Mucosa of rectum (tissue), 2 donors: ENCODE measurements at regions not wholly inside any gene's neighbourhood (a gene's known extent, or its start where the extent isn't known, plus 50 kb on each side); places are given as distances from the start of the nearest gene placed in this dataset.

ENCODE experiments used
- H3K27ac ChIP-seq, 2 donors: one replicate each; pipeline ENCODE4 v1.7.0; 2013; ENCODE audit warnings: inconsistent platforms in 2 of 2, low read depth in 2 of 2, low read length in 2 of 2
- H3K27me3 ChIP-seq, 2 donors: one replicate each; pipeline ENCODE4 v1.7.0; 2013; ENCODE audit warnings: low read length in 2 of 2; ENCODE audit not compliant: control insufficient read depth in 2 of 2, insufficient read depth in 2 of 2
- H3K36me3 ChIP-seq, 2 donors: one replicate each; pipeline ENCODE4 v1.7.0; 2013; ENCODE audit warnings: low read length in 2 of 2; ENCODE audit not compliant: control insufficient read depth in 2 of 2, insufficient read depth in 2 of 2
- H3K4me1 ChIP-seq, 2 donors: one replicate each; pipeline ENCODE4 v1.7.0; 2013; ENCODE audit warnings: low read length in 2 of 2, mild to moderate bottlenecking in 1 of 2; ENCODE audit not compliant: control insufficient read depth in 2 of 2, insufficient read depth in 2 of 2
- H3K4me3 ChIP-seq, 2 donors: one replicate each; pipeline ENCODE4 v1.7.0; 2013; ENCODE audit warnings: low read length in 2 of 2
- H3K9ac ChIP-seq, 2 donors: one replicate each; pipeline ENCODE4 v1.7.0; 2013; ENCODE audit warnings: low read length in 2 of 2, low read depth in 1 of 2, mild to moderate bottlenecking in 1 of 2
- H3K9me3 ChIP-seq, 2 donors: one replicate each; pipeline ENCODE4 v1.7.0; 2013; ENCODE audit warnings: low read length in 2 of 2; ENCODE audit not compliant: control insufficient read depth in 2 of 2
- donor health status: healthy.
- donor health status: Normal muscosa, but diverticular disease.

GRCh38 chr21:28811860-28812259, 180.8 kb downstream of the LTN1 start:
- no peaks in the 10 kb centered on the region for H3K36me3 ChIP-seq
- H3K27me3 ChIP-seq: no peaks in the 10 kb centered on the region
- no peaks in the 10 kb centered on the region for H3K4me1 ChIP-seq
- H3K9ac ChIP-seq: no peak overlapping the region
- H3K27ac ChIP-seq: no peak overlapping the region
- H3K4me3 ChIP-seq: no peak overlapping the region
- H3K9me3 ChIP-seq: no peaks in the 10 kb centered on the region

GRCh38 chr21:28810826-28811524, 181.7 kb downstream of the LTN1 start:
- H3K36me3 ChIP-seq: no peaks in the 10 kb centered on the region
- H3K27me3 ChIP-seq: no peaks in the 10 kb centered on the region
- H3K9ac ChIP-seq: no peak overlapping the region
- H3K9me3 ChIP-seq: no peaks in the 10 kb centered on the region
- no peaks in the 10 kb centered on the region for H3K4me1 ChIP-seq
- H3K27ac ChIP-seq: no peak overlapping the region
- no peak overlapping the region for H3K4me3 ChIP-seq

GRCh38 chr21:28805885-28806284, 186.8 kb downstream of the LTN1 start:
- peak overlapping the region in 1 of 2 donors; percentile 51 for H3K27ac ChIP-seq
- H3K4me3 ChIP-seq: no peak overlapping the region
- H3K36me3 ChIP-seq: no peaks in the 10 kb centered on the region
- no peak overlapping the region for H3K9ac ChIP-seq
- no peaks in the 10 kb centered on the region for H3K27me3 ChIP-seq
- no peaks in the 10 kb centered on the region for H3K9me3 ChIP-seq
- no peaks in the 10 kb centered on the region for H3K4me1 ChIP-seq

- no peaks in the 10 kb centered on the region for H3K4me1 ChIP-seq
- H3K27me3 ChIP-seq: no peaks in the 10 kb centered on the region
- H3K9ac ChIP-seq: no peak overlapping the region
- no peaks in the 10 kb centered on the region for H3K36me3 ChIP-seq
- no peaks in the 10 kb centered on the region for H3K9me3 ChIP-seq
- H3K27ac ChIP-seq: peak overlapping the region in 1 of 2 donors; percentile 51
- no peak overlapping the region for H3K4me3 ChIP-seq
These were observed 188.5 kb downstream of the LTN1 start for GRCh38 chr21:28804089-28804670.

- Histone ChIP-seq H3K9ac (no peak overlapping the region), H3K9me3 (no peaks in the 10 kb centered on the region), H3K27ac (no peak overlapping the region), H3K4me3 (no peak overlapping the region), H3K27me3 (no peaks in the 10 kb centered on the region), H3K36me3 (no peaks in the 10 kb centered on the region), H3K4me1 (no peaks in the 10 kb centered on the region)
These were observed 190.8 kb downstream of the LTN1 start for GRCh38 chr21:28801906-28802305.

GRCh38 chr21:28799926-28800325, 192.8 kb downstream of the LTN1 start:
- no peak overlapping the region for H3K4me3 ChIP-seq
- H3K9me3 ChIP-seq: no peaks in the 10 kb centered on the region
- no peak overlapping the region for H3K27ac ChIP-seq
- no peak overlapping the region for H3K9ac ChIP-seq
- H3K4me1 ChIP-seq: no peaks in the 10 kb centered on the region
- H3K27me3 ChIP-seq: no peaks in the 10 kb centered on the region
- no peaks in the 10 kb centered on the region for H3K36me3 ChIP-seq

- no peaks in the 10 kb centered on the region for H3K27me3 ChIP-seq
- no peaks in the 10 kb centered on the region for H3K36me3 ChIP-seq
- H3K9me3 ChIP-seq: no peaks in the 10 kb centered on the region
- H3K4me3 ChIP-seq: no peak overlapping the region
- no peak overlapping the region for H3K9ac ChIP-seq
- no peaks in the 10 kb centered on the region for H3K4me1 ChIP-seq
- no peak overlapping the region for H3K27ac ChIP-seq
These were observed 193.9 kb downstream of the LTN1 start for GRCh38 chr21:28798798-28799197.

- Histone ChIP-seq H3K9me3 (no peaks in the 10 kb centered on the region), H3K27ac (no peak overlapping the region), H3K36me3 (no peaks in the 10 kb centered on the region), H3K9ac (no peak overlapping the region), H3K27me3 (no peaks in the 10 kb centered on the region), H3K4me3 (no peak overlapping the region), H3K4me1 (no peaks in the 10 kb centered on the region)
These were observed 197.4 kb downstream of the LTN1 start for GRCh38 chr21:28795251-28795650.

- Histone ChIP-seq H3K4me3 (no peak overlapping the region), H3K9me3 (no peaks in the 10 kb centered on the region), H3K36me3 (no peaks in the 10 kb centered on the region), H3K27me3 (no peaks in the 10 kb centered on the region), H3K4me1 (no peaks in the 10 kb centered on the region), H3K27ac (no peak overlapping the region), H3K9ac (no peak overlapping the region)
These were observed 198.3 kb downstream of the LTN1 start for GRCh38 chr21:28794371-28794851.

- Histone ChIP-seq H3K4me3 (no peak overlapping the region), H3K9me3 (no peaks in the 10 kb centered on the region), H3K4me1 (no peaks in the 10 kb centered on the region), H3K9ac (no peak overlapping the region), H3K27me3 (no peaks in the 10 kb centered on the region), H3K36me3 (no peaks in the 10 kb centered on the region), H3K27ac (no peak overlapping the region)
These were observed 199.6 kb downstream of the LTN1 start for GRCh38 chr21:28793043-28793442.
